Smooth muscle cell (in vitro differentiated cells): ENCODE measurements at regions not wholly inside any gene's neighbourhood (a gene's known extent, or its start where the extent isn't known, plus 50 kb on each side); places are given as distances from the start of the nearest gene placed in this dataset.
"Not testable (repeated sequence)": the region's sequence is repeated elsewhere in the genome, so short reads cannot be mapped to it uniquely, and the experiment has no call there.

Source experiments
- DNase-seq: peaks from one replicate; lab custom pipeline; 2025; ENCODE audit not compliant: unreplicated experiment; lab: John Stamatoyannopoulos, UW
- H2AFZ ChIP-seq: fragments of 200-600 bp; sonication (generic); 2 replicates; pipeline ENCODE4 v1.6.0; 2016; ENCODE audit warnings: antibody characterized with exemption, low read depth, mild to moderate bottlenecking
- H3F3A ChIP-seq: fragments of 200-600 bp; sonication (generic); 2 replicates; pipeline ENCODE4 v1.6.0; 2017; ENCODE audit warnings: antibody characterized with exemption, low read depth
- H3K27ac ChIP-seq: fragments of 200-600 bp; sonication (generic); 2 replicates; pipeline ENCODE4 v1.5.1; 2016; ENCODE audit warnings: low read depth, mild to moderate bottlenecking
- H3K27me3 ChIP-seq: fragments of 200-600 bp; sonication (generic); 2 replicates; pipeline ENCODE4 v1.6.1; 2016; ENCODE audit warnings: low read depth, mild to moderate bottlenecking
- H3K36me3 ChIP-seq: fragments of 200-600 bp; sonication (generic); 2 replicates; pipeline ENCODE4 v1.5.1; 2016; ENCODE audit warnings: low read depth
- H3K4me1 ChIP-seq: fragments of 200-600 bp; sonication (generic); 2 replicates; pipeline ENCODE4 v1.5.1; 2016; ENCODE audit warnings: low read depth
- H3K4me2 ChIP-seq: fragments of 200-600 bp; sonication (generic); 2 replicates; pipeline ENCODE4 v1.6.0; 2016; ENCODE audit warnings: mild to moderate bottlenecking
- H3K4me3 ChIP-seq: fragments of 200-600 bp; sonication (generic); 2 replicates; pipeline ENCODE4 v1.5.1; 2016; ENCODE audit warnings: mild to moderate bottlenecking
- H3K79me2 ChIP-seq: fragments of 200-600 bp; sonication (generic); 2 replicates; pipeline ENCODE4 v1.6.0; 2016; ENCODE audit warnings: low read depth, mild to moderate bottlenecking
- H3K9ac ChIP-seq: fragments of 200-600 bp; sonication (generic); 2 replicates; pipeline ENCODE4 v1.6.0; 2016; ENCODE audit warnings: low read depth
- H3K9me3 ChIP-seq: fragments of 200-600 bp; sonication (generic); replicated peaks from 2 replicates; pipeline ENCODE4 v1.5.1; 2016; ENCODE audit warnings: low read depth
- H4K20me1 ChIP-seq: fragments of 200-600 bp; sonication (generic); 2 replicates; pipeline ENCODE4 v1.6.0; 2016; ENCODE audit warnings: low read depth
- CTCF ChIP-seq: fragments of 200-600 bp; sonication (generic); IDR thresholded peaks from 2 replicates; pipeline ENCODE4 v1.5.1; 2017; ENCODE audit warnings: borderline replicate concordance, mild to moderate bottlenecking, antibody characterized with exemption; ENCODE audit not compliant: insufficient read depth, poor library complexity, severe bottlenecking
- WGBS: methylation state at CpG from one replicate; pipeline ENCODE4 v1.1.7; 2016; ENCODE audit warnings: low lambda C conversion rate; 5-methylcytosine and 5-hydroxymethylcytosine counted together

DNA sequence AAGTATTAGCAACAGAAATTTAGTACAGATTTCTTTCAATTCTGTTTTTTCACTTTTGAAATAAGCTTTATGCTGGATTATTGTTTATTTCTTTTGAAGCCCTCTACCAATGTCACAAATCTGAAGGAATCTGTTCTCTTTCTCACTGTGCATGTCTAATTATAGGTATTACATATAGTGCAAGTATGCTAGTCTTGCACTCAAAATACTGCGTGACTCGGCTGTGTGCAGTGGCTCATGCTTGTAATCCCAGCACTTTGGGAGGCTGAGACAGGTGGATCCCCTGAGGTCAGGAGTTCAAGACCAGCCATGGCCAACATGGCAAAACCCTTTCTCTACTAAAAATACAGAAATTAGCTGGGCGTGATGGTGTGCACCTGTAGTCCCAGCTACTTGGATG lies 95.8 kb upstream of the PLAAT1 start:
- H3K79me2 ChIP-seq, result no peaks in the 10 kb centered on the region
- H3K9ac ChIP-seq, result no peak overlapping the region
- WGBS, result 82% methylated on average over 3 of the region's 3 CpGs
- H3K9me3 ChIP-seq, result no peaks in the 10 kb centered on the region
- no peak overlapping the region for H2AFZ ChIP-seq
- no peaks in the 10 kb centered on the region for H3K36me3 ChIP-seq
- H3F3A ChIP-seq, result no peaks in the 10 kb centered on the region
- DNase-seq, result no peak
- H3K4me1 ChIP-seq, result no peaks in the 10 kb centered on the region
- H3K27ac ChIP-seq, result no peak overlapping the region
- H3K4me3 ChIP-seq, result no peak overlapping the region
- no peak for TF ChIP-seq CTCF
- H4K20me1 ChIP-seq, result no peaks in the 10 kb centered on the region
- H3K27me3 ChIP-seq, result no peaks in the 10 kb centered on the region
- no peak overlapping the region for H3K4me2 ChIP-seq

DNA sequence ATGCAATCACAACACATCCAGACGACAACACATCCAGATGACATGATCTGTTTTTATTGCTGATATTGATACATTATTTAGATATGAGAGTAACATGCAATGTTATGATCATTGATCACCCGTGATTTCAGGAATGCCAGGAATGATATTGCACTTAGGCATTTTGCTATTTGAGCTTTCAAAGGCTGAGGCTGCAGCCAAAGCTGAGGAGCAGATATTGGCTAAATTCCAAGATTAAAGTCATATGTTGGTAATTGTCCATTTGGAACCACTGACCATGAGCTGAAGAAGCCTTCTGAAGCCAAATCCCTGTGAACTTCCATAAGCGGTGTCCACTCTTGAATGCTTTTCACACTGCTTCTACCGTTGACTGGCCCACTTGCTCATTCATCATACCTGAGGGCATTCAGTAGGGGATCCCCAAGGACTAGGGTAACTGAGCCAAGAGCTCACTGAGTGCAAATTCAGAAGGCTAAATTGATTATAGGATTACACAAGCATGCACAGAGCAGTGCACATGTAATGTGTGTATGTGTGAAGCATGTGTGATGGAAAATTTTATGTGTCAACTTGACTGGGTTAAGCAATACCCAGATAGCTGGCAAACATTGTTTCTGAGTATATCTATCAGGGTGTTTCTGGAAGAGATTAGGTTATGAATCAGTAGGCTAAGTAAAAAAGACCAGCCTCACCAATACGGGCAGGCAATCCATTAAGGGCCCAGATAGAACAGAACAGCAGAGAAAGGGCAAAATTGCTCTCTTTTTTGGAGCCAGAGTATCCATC lies 92.1 kb upstream of the PLAAT1 start:
- no peak overlapping the region for H2AFZ ChIP-seq
- H4K20me1 ChIP-seq, result no peaks in the 10 kb centered on the region
- H3F3A ChIP-seq, result no peaks in the 10 kb centered on the region
- no peak for DNase-seq
- TF ChIP-seq CTCF, result no peak
- 65% methylated on average over 5 of the region's 5 CpGs for WGBS
- H3K4me1 ChIP-seq, result no peaks in the 10 kb centered on the region
- H3K9ac ChIP-seq, result no peak overlapping the region
- no peak overlapping the region for H3K27ac ChIP-seq
- no peak overlapping the region for H3K4me2 ChIP-seq
- H3K27me3 ChIP-seq, result no peaks in the 10 kb centered on the region
- H3K79me2 ChIP-seq, result no peaks in the 10 kb centered on the region
- H3K4me3 ChIP-seq, result no peak overlapping the region
- H3K36me3 ChIP-seq, result no peaks in the 10 kb centered on the region
- no peaks in the 10 kb centered on the region for H3K9me3 ChIP-seq

- no peak for TF ChIP-seq CTCF
- no peak overlapping the region for H3K27ac ChIP-seq
- no peak overlapping the region for H2AFZ ChIP-seq
- H3K9ac ChIP-seq, result no peak overlapping the region
- no peaks in the 10 kb centered on the region for H4K20me1 ChIP-seq
- 94% methylated on average over 2 of the region's 2 CpGs for WGBS
- no peaks in the 10 kb centered on the region for H3K36me3 ChIP-seq
- no peaks in the 10 kb centered on the region for H3K27me3 ChIP-seq
- H3F3A ChIP-seq, result no peaks in the 10 kb centered on the region
- H3K79me2 ChIP-seq, result no peaks in the 10 kb centered on the region
- no peak for DNase-seq
- no peak overlapping the region for H3K4me2 ChIP-seq
- H3K4me3 ChIP-seq, result no peak overlapping the region
- H3K4me1 ChIP-seq, result no peaks in the 10 kb centered on the region
- H3K9me3 ChIP-seq, result no peaks in the 10 kb centered on the region
Measured at GRCh38 chr3:193149998-193150397, 91.0 kb upstream of the PLAAT1 start.

- H3K9me3 ChIP-seq, H3F3A ChIP-seq, H3K79me2 ChIP-seq, DNase-seq, H3K4me2 ChIP-seq, H3K4me3 ChIP-seq, H3K36me3 ChIP-seq, H3K27me3 ChIP-seq, H3K4me1 ChIP-seq, H3K9ac ChIP-seq, H2AFZ ChIP-seq, H4K20me1 ChIP-seq, H3K27ac ChIP-seq: not testable (repeated sequence)
- 95% methylated on average over 3 of the region's 3 CpGs for WGBS
Measured at GRCh38 chr3:193155044-193155781, 85.8 kb upstream of the PLAAT1 start.
